H9 (cell line): ENCODE measurements at regions not wholly inside any gene's neighbourhood (a gene's known extent, or its start where the extent isn't known, plus 50 kb on each side); places are given as distances from the start of the nearest gene placed in this dataset.

Experiments used
- DNase-seq: peaks from one replicate; pipeline ENCODE4 v3.0.0-alpha.2; 2017
- H2AFZ ChIP-seq: one replicate; pipeline ENCODE4 v1.6.1; 2013; ENCODE audit warnings: mild to moderate bottlenecking, low read length, control low read depth, moderate library complexity
- H2AK5ac ChIP-seq: 2 replicates; pipeline ENCODE4 v1.6.1; 2013; ENCODE audit warnings: low read length, control low read depth, mixed read lengths; ENCODE audit not compliant: insufficient read length
- H2BK120ac ChIP-seq: one replicate; pipeline ENCODE4 v1.6.1; 2013; ENCODE audit warnings: low read depth, mild to moderate bottlenecking, low read length, control low read depth, inconsistent platforms; ENCODE audit not compliant: poor library complexity, severe bottlenecking
- H2BK12ac ChIP-seq: 2 replicates; pipeline ENCODE4 v1.6.1; 2013; ENCODE audit warnings: low read length, control low read depth, mixed read lengths, low read depth; ENCODE audit not compliant: insufficient read length
- H2BK15ac ChIP-seq: 2 replicates; pipeline ENCODE4 v1.6.1; 2013; ENCODE audit warnings: low read depth, low read length, control low read depth
- H2BK20ac ChIP-seq: one replicate; pipeline ENCODE4 v1.6.1; 2013; ENCODE audit warnings: low read depth, mild to moderate bottlenecking, low read length, control low read depth, inconsistent platforms; ENCODE audit not compliant: poor library complexity, severe bottlenecking
- H2BK5ac ChIP-seq: 2 replicates; pipeline ENCODE4 v1.6.1; 2013; ENCODE audit warnings: low read length, control low read depth, mixed read lengths; ENCODE audit not compliant: insufficient read length
- H3K14ac ChIP-seq: 2 replicates; pipeline ENCODE4 v1.6.1; 2013; ENCODE audit warnings: low read length, control low read depth; ENCODE audit not compliant: insufficient read depth
- H3K18ac ChIP-seq: 2 replicates; pipeline ENCODE4 v1.6.1; 2013; ENCODE audit warnings: low read depth, mild to moderate bottlenecking, mixed read lengths, low read length, control low read depth; ENCODE audit not compliant: insufficient read length
- H3K23ac ChIP-seq: 2 replicates; pipeline ENCODE4 v1.6.1; 2013; ENCODE audit warnings: low read length, control low read depth, mixed read lengths, low read depth; ENCODE audit not compliant: insufficient read length
- H3K23me2 ChIP-seq: 2 replicates; pipeline ENCODE4 v1.6.1; 2013; ENCODE audit warnings: low read depth, mild to moderate bottlenecking, mixed read lengths, low read length, control low read depth; ENCODE audit not compliant: insufficient read length, poor library complexity, severe bottlenecking
- H3K27ac ChIP-seq: 2 replicates; pipeline ENCODE4 v1.5.1; 2013; ENCODE audit warnings: low read length, control low read depth, mixed read lengths, low read depth; ENCODE audit not compliant: insufficient read length
- H3K27me3 ChIP-seq: 2 replicates; pipeline ENCODE4 v1.6.1; 2013; ENCODE audit warnings: low read length, control low read depth, inconsistent platforms; ENCODE audit not compliant: insufficient read depth
- H3K4ac ChIP-seq: 2 replicates; pipeline ENCODE4 v1.6.1; 2013; ENCODE audit warnings: low read depth, mild to moderate bottlenecking, control low read depth, inconsistent platforms, low read length, moderate library complexity
- H3K4me1 ChIP-seq: 2 replicates; pipeline ENCODE4 v1.6.1; 2013; ENCODE audit warnings: low read length, control low read depth, inconsistent platforms; ENCODE audit not compliant: insufficient read depth
- H3K4me2 ChIP-seq: 2 replicates; pipeline ENCODE4 v1.6.1; 2013; ENCODE audit warnings: low read length, control low read depth, mixed read lengths; ENCODE audit not compliant: insufficient read length, insufficient read depth
- H3K56ac ChIP-seq: 2 replicates; pipeline ENCODE4 v1.6.1; 2013; ENCODE audit warnings: low read depth, mild to moderate bottlenecking, mixed read lengths, low read length, control low read depth; ENCODE audit not compliant: insufficient read length
- H3K79me1 ChIP-seq: 2 replicates; pipeline ENCODE4 v1.6.1; 2013; ENCODE audit warnings: low read depth, mild to moderate bottlenecking, moderate library complexity, low read length, control low read depth, inconsistent platforms; ENCODE audit not compliant: insufficient read depth, poor library complexity, severe bottlenecking
- H3K79me2 ChIP-seq: 2 replicates; pipeline ENCODE4 v1.6.1; 2013; ENCODE audit warnings: low read length, control low read depth, inconsistent platforms; ENCODE audit not compliant: insufficient read depth
- H3K9ac ChIP-seq: 2 replicates; pipeline ENCODE4 v1.6.1; 2013; ENCODE audit warnings: low read length, control low read depth, mixed read lengths; ENCODE audit not compliant: insufficient read length; ENCODE audit errors: extremely low read depth
- H3K9me3 ChIP-seq: one replicate; pipeline ENCODE4 v1.6.1; 2013; ENCODE audit warnings: low read depth, low read length, inconsistent platforms; ENCODE audit not compliant: control insufficient read depth
- H3T11ph ChIP-seq: one replicate; pipeline ENCODE4 v1.6.1; 2013; ENCODE audit warnings: mild to moderate bottlenecking, low read length, control low read depth, inconsistent platforms
- H4K20me1 ChIP-seq: one replicate; pipeline ENCODE4 v1.6.1; 2013; ENCODE audit not compliant: control insufficient read depth, insufficient read length, insufficient read depth
- H4K5ac ChIP-seq: 2 replicates; pipeline ENCODE4 v1.6.1; 2013; ENCODE audit warnings: low read depth, mild to moderate bottlenecking, mixed read lengths, low read length, control low read depth; ENCODE audit not compliant: insufficient read length
- H4K8ac ChIP-seq: replicated peaks from 2 replicates; pipeline ENCODE4 v1.6.1; 2013; ENCODE audit warnings: low read length, control low read depth, mixed read lengths, low read depth; ENCODE audit not compliant: insufficient read length
- H4K91ac ChIP-seq: 2 replicates; pipeline ENCODE4 v1.6.1; 2013; ENCODE audit warnings: low read depth, mild to moderate bottlenecking, moderate library complexity, mixed read lengths, low read length, control low read depth; ENCODE audit not compliant: insufficient read length
- H3K27ac Mint-ChIP-seq, 3 experiments: 2 replicates in 2 of 3; 3 replicates in 1 of 3; pipeline ENCODE4 v1.8.0; 2020 to 2021; ENCODE audit warnings: mixed read lengths in 3 of 3, mild to moderate bottlenecking in 1 of 3, moderate library complexity in 1 of 3
- H3K27me3 Mint-ChIP-seq: 2 replicates; pipeline ENCODE4 v1.8.0; 2021; ENCODE audit warnings: low read depth, mild to moderate bottlenecking, moderate library complexity, mixed read lengths
- H3K36me3 Mint-ChIP-seq, 3 experiments: 2 replicates in 2 of 3; 3 replicates in 1 of 3; pipeline ENCODE4 v1.8.0; 2020 to 2021; ENCODE audit warnings: low read depth in 3 of 3, mixed read lengths in 3 of 3; ENCODE audit not compliant: insufficient read depth in 1 of 3
- H3K4me1 Mint-ChIP-seq, 2 experiments: 2 replicates each; pipeline ENCODE4 v1.8.0; 2020; ENCODE audit warnings: mixed read lengths in 2 of 2
- H3K4me3 Mint-ChIP-seq, 2 experiments: 2 replicates in 1 of 2; 3 replicates in 1 of 2; pipeline ENCODE4 v1.8.0; 2020 to 2021; ENCODE audit warnings: mild to moderate bottlenecking in 2 of 2, mixed read lengths in 2 of 2, moderate library complexity in 1 of 2
- H3K9me3 Mint-ChIP-seq, 2 experiments: 2 replicates in 1 of 2; 3 replicates in 1 of 2; pipeline ENCODE4 v1.8.0; 2020; ENCODE audit warnings: mild to moderate bottlenecking in 2 of 2, mixed read lengths in 2 of 2, moderate library complexity in 1 of 2
- CTCF ChIP-seq: fragments of 200-600 bp; sonication (generic); conservative IDR thresholded peaks from 3 replicates; pipeline ENCODE4 v1.8.0; 2021; ENCODE audit warnings: antibody characterized with exemption, mild to moderate bottlenecking
- WGBS: extraction: QIAGEN DNeasy Blood & Tissue Kit; methylation state at CpG from one replicate; pipeline ENCODE4 v1.1.7; 2013; ENCODE audit warnings: missing lambda C conversion rate, low lambda C conversion rate, mixed read lengths; ENCODE audit not compliant: insufficient read length; ENCODE audit errors: extremely low coverage; 5-methylcytosine and 5-hydroxymethylcytosine counted together

- no peak for TF ChIP-seq CTCF
- no peak overlapping the region for H3K9ac ChIP-seq
- H2BK12ac ChIP-seq, result no peak overlapping the region
- H3K23ac ChIP-seq, result no peak overlapping the region
- H2BK20ac ChIP-seq, result no peak overlapping the region
- no peaks in the 10 kb centered on the region for H3K9me3 ChIP-seq
- H2AFZ ChIP-seq, result no peak overlapping the region
- Mint-ChIP-seq H3K27me3 (no peaks in the 10 kb centered on the region), H3K36me3 (no peaks in the 10 kb centered on the region), H3K27ac (no peak overlapping the region), H3K4me1 (no peaks in the 10 kb centered on the region), H3K9me3 (no peaks in the 10 kb centered on the region; a peak in 1 of 5 replicates), H3K4me3 (no peak overlapping the region)
- DNase-seq, result no peak
- no peak overlapping the region for H2AK5ac ChIP-seq
- H3K14ac ChIP-seq, result no peak overlapping the region
- no peak overlapping the region for H2BK120ac ChIP-seq
- no peaks in the 10 kb centered on the region for H3K23me2 ChIP-seq
- H4K8ac ChIP-seq, result no peak overlapping the region
- H2BK5ac ChIP-seq, result no peak overlapping the region
- H4K91ac ChIP-seq, result no peak overlapping the region
- no peak overlapping the region for H3K4me2 ChIP-seq
- no peaks in the 10 kb centered on the region for H3K4me1 ChIP-seq
- no peak overlapping the region for H3K27ac ChIP-seq
- H3K79me2 ChIP-seq, result no peaks in the 10 kb centered on the region
- H3K56ac ChIP-seq, result no peak overlapping the region
- no peak overlapping the region for H3K4ac ChIP-seq
- H3T11ph ChIP-seq, result no peak overlapping the region
- H4K20me1 ChIP-seq, result no peaks in the 10 kb centered on the region
- no peaks in the 10 kb centered on the region for H3K27me3 ChIP-seq
- no peaks in the 10 kb centered on the region for H3K79me1 ChIP-seq
- no peak overlapping the region for H4K5ac ChIP-seq
- WGBS, result no CpG with 5 or more reads among the region's 4 CpGs
- H3K18ac ChIP-seq, result no peak overlapping the region
- no peak overlapping the region for H2BK15ac ChIP-seq
These were observed 396.3 kb upstream of the TENM3 start for GRCh38 chr4:181846934-181847333.
